ENCODE measurements at regions not wholly inside any gene's neighbourhood (a gene's known extent, or its start where the extent isn't known, plus 50 kb on each side); places are given as distances from the start of the nearest gene placed in this dataset.

- no peak for DNase-seq (ENCODE audit: low spot score)
Observed at GRCh38 chrX:134747006-134747405, 50.0 kb downstream of the PABIR2 start.

- DNase-seq (ENCODE audit: low spot score) = no peak
Observed at GRCh38 chrX:134746410-134746785, 50.6 kb downstream of the PABIR2 start.

- peak; percentile 33 for DNase-seq (ENCODE audit: low spot score)
Observed at GRCh38 chrX:134745636-134746409, 51.2 kb downstream of the PABIR2 start.

GRCh38 chrX:134743091-134743490 is 53.9 kb downstream of the PABIR2 start:
- DNase-seq (ENCODE audit: low spot score) = no peak

- no peak for DNase-seq (ENCODE audit: low spot score)
Observed at GRCh38 chrX:134742573-134742972, 54.4 kb downstream of the PABIR2 start.

GRCh38 chrX:134741746-134742145 is 55.3 kb downstream of the PABIR2 start:
- no peak for DNase-seq (ENCODE audit: low spot score)

- DNase-seq (ENCODE audit: low spot score) = no peak
Observed at GRCh38 chrX:134738986-134739740, 57.8 kb downstream of the PABIR2 start.

- no peak for DNase-seq (ENCODE audit: low spot score)
Observed at GRCh38 chrX:134738445-134738844, 58.6 kb downstream of the PABIR2 start.

GRCh38 chrX:134737721-134738369 is 59.2 kb downstream of the PABIR2 start:
- no peak for DNase-seq (ENCODE audit: low spot score)

GRCh38 chrX:134737061-134737460 is 59.9 kb downstream of the PABIR2 start:
- no peak for DNase-seq (ENCODE audit: low spot score)

- DNase-seq (ENCODE audit: low spot score) = no peak
Observed at GRCh38 chrX:134736356-134736755, 60.6 kb downstream of the PABIR2 start.

GRCh38 chrX:134735015-134735414 is 62.0 kb downstream of the PABIR2 start:
- DNase-seq (ENCODE audit: low spot score) = no peak

- no peak for DNase-seq (ENCODE audit: low spot score)
Observed at GRCh38 chrX:134734466-134734952, 62.5 kb downstream of the PABIR2 start.

- no peak for DNase-seq (ENCODE audit: low spot score)
Observed at GRCh38 chrX:134733591-134733990, 63.4 kb downstream of the PABIR2 start.

- DNase-seq (ENCODE audit: low spot score) = no peak
Observed at GRCh38 chrX:134732676-134733075, 64.3 kb downstream of the PABIR2 start.

GRCh38 chrX:134732152-134732551 is 64.9 kb downstream of the PABIR2 start:
- DNase-seq (ENCODE audit: low spot score) = no peak

GRCh38 chrX:134727363-134727762 is 69.1 kb upstream of the PLAC1 start:
- no peak for DNase-seq (ENCODE audit: low spot score)

GRCh38 chrX:134725103-134725690 is 66.9 kb upstream of the PLAC1 start:
- DNase-seq (ENCODE audit: low spot score) = no peak

- DNase-seq (ENCODE audit: low spot score) = no peak
Observed at GRCh38 chrX:134721766-134722532, 63.7 kb upstream of the PLAC1 start.

GRCh38 chrX:134718966-134719317 is 60.7 kb upstream of the PLAC1 start:
- no peak for DNase-seq (ENCODE audit: low spot score)

GRCh38 chrX:134718105-134718965 is 60.1 kb upstream of the PLAC1 start:
- no peak for DNase-seq (ENCODE audit: low spot score)
